ENCODE measurements at regions not wholly inside any gene's neighbourhood (a gene's known extent, or its start where the extent isn't known, plus 50 kb on each side); places are given as distances from the start of the nearest gene placed in this dataset.

- TF ChIP-seq E2F8 (IDR thresholded peaks at IDR 0.05; ENCODE audit: low read depth, partially characterized antibody) (no peak), HCFC1 (IDR thresholded peaks at IDR 0.05; ENCODE audit: low read length) (no peak), KAT2A (conservative IDR thresholded peaks at IDR 0.05; ENCODE audit: control insufficient read depth, low read depth, low read length) (no peak), STAT1 (conservative IDR thresholded peaks at IDR 0.05) (no peak), ZBTB33 (IDR thresholded peaks at IDR 0.05) (no peak), HDGF (IDR thresholded peaks at IDR 0.05) (no peak), EZH2 (IDR thresholded peaks at IDR 0.05; ENCODE audit: borderline replicate concordance, control insufficient read depth, low read depth, low read length) (no peak), SMAD1 (IDR thresholded peaks at IDR 0.05; ENCODE audit: low read depth, partially characterized antibody) (no peak), ZNF207 (IDR thresholded peaks at IDR 0.05; ENCODE audit: borderline replicate concordance) (no peak), MTA3 (IDR thresholded peaks at IDR 0.05; ENCODE audit: borderline replicate concordance, low read length) (no peak), TAF1 (IDR thresholded peaks at IDR 0.05; ENCODE audit: borderline replicate concordance, low read depth, low read length) (no peak)
Measured at GRCh38 chr1:29518183-29518835, 282.0 kb downstream of the PTPRU start (continued).
